Ectodermal cell (in vitro differentiated cells): ENCODE measurements at regions not wholly inside any gene's neighbourhood (a gene's known extent, or its start where the extent isn't known, plus 50 kb on each side); places are given as distances from the start of the nearest gene placed in this dataset.
"Not testable (repeated sequence)": the region's sequence is repeated elsewhere in the genome, so short reads cannot be mapped to it uniquely, and the experiment has no call there.

Experiments
- H3K27ac ChIP-seq: 2 replicates; pipeline ENCODE4 v1.7.0; 2013; ENCODE audit warnings: mild to moderate bottlenecking, low read depth, low read length; ENCODE audit not compliant: insufficient read depth, poor library complexity, severe bottlenecking
- H3K27me3 ChIP-seq: 2 replicates; pipeline ENCODE4 v1.7.0; 2013; ENCODE audit warnings: mild to moderate bottlenecking, low read length; ENCODE audit not compliant: insufficient read depth, control insufficient read depth, poor library complexity, severe bottlenecking
- H3K36me3 ChIP-seq: one replicate; pipeline ENCODE4 v1.7.0; 2013; ENCODE audit warnings: low read length; ENCODE audit not compliant: control insufficient read depth, insufficient read depth
- H3K4me1 ChIP-seq: one replicate; pipeline ENCODE4 v1.7.0; 2013; ENCODE audit warnings: low read length; ENCODE audit not compliant: control insufficient read depth, insufficient read depth
- H3K4me3 ChIP-seq: 2 replicates; pipeline ENCODE4 v1.7.0; 2013; ENCODE audit warnings: low read depth, low read length, control low read depth; ENCODE audit not compliant: insufficient read depth
- H3K9me3 ChIP-seq: 2 replicates; pipeline ENCODE4 v1.7.0; 2013; ENCODE audit warnings: mild to moderate bottlenecking, low read length, moderate library complexity; ENCODE audit not compliant: control insufficient read depth
- WGBS, 2 experiments: methylation state at CpG; one replicate each; pipeline ENCODE4 v1.1.7; 2013; ENCODE audit warnings: missing lambda C conversion rate in 2 of 2; 5-methylcytosine and 5-hydroxymethylcytosine counted together

- not testable (repeated sequence) for H3K27me3 ChIP-seq, H3K36me3 ChIP-seq, H3K27ac ChIP-seq, H3K9me3 ChIP-seq, H3K4me3 ChIP-seq, H3K4me1 ChIP-seq
- WGBS, 2 experiments, result 91 to 100% methylated on average over 1 to 4 of the region's 4 CpGs
Observed at GRCh38 chr1:185460723-185461122, 143.7 kb upstream of the IVNS1ABP start.

- Histone ChIP-seq H3K27ac (no peak overlapping the region), H3K9me3 (no peaks in the 10 kb centered on the region), H3K36me3 (no peaks in the 10 kb centered on the region), H3K4me3 (no peak overlapping the region), H3K4me1 (no peaks in the 10 kb centered on the region), H3K27me3 (no peaks in the 10 kb centered on the region)
- 93 to 96% methylated on average over 7 of the region's 7 CpGs for WGBS, 2 experiments
Observed at GRCh38 chr1:185459141-185459540, 142.1 kb upstream of the IVNS1ABP start.

- H3K4me3 ChIP-seq, result no peak overlapping the region
- H3K27me3 ChIP-seq, result no peaks in the 10 kb centered on the region
- H3K36me3 ChIP-seq, result no peaks in the 10 kb centered on the region
- 82 to 98% methylated on average over 2 of the region's 2 CpGs for WGBS, 2 experiments
- no peak overlapping the region for H3K27ac ChIP-seq
- H3K4me1 ChIP-seq, result no peaks in the 10 kb centered on the region
- no peaks in the 10 kb centered on the region for H3K9me3 ChIP-seq
Observed at GRCh38 chr1:185458670-185459069, 141.6 kb upstream of the IVNS1ABP start.

- H3K4me3 ChIP-seq, result no peak overlapping the region
- H3K4me1 ChIP-seq, result no peaks in the 10 kb centered on the region
- no peaks in the 10 kb centered on the region for H3K9me3 ChIP-seq
- 93 to 95% methylated on average over 7 of the region's 7 CpGs for WGBS, 2 experiments
- H3K27me3 ChIP-seq, result no peaks in the 10 kb centered on the region
- no peaks in the 10 kb centered on the region for H3K36me3 ChIP-seq
- no peak overlapping the region for H3K27ac ChIP-seq
Observed at GRCh38 chr1:185453496-185454192, 136.6 kb upstream of the IVNS1ABP start.

GRCh38 chr1:185450917-185451316 lies 133.9 kb upstream of the IVNS1ABP start:
- no peaks in the 10 kb centered on the region for H3K27me3 ChIP-seq
- H3K27ac ChIP-seq, result no peak overlapping the region
- no peak overlapping the region for H3K4me3 ChIP-seq
- H3K4me1 ChIP-seq, result no peaks in the 10 kb centered on the region
- H3K9me3 ChIP-seq, result no peaks in the 10 kb centered on the region
- no peaks in the 10 kb centered on the region for H3K36me3 ChIP-seq
- 80 to 87% methylated on average over 5 of the region's 5 CpGs for WGBS, 2 experiments

DNA sequence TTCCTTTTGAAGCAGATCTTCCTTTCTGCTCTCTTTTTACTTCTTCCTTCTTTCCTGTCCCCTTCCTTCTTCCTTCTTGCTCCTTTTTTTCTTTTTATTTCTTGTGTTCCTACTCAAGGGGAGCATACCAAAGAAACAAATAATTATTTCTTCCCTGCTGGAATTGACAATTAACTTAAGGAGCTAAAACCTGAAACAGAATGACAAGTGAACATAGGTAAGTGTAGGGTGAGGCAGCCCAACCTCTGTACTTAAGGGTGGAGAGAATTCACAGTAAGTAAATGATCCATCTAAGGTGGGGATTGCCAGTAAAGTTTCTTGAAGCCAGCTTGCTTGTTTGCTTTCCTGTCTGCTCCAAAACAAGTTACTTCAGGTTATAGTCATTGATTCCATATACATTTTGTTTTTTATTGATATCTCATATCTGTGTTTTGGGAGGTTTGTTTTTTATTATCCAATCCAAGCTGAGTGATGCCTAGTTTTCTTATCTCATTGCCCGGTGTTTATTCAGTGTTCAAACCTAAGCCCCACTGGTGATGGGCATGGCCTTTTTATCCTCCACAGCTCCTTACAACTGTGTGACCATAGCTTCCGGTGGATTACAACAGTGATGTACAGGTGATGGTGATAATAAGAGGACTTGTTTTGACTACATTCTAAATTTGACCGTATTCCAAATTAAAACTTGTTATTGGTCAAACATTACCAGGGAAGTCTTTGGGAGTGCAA lies 133.2 kb upstream of the IVNS1ABP start:
- no peaks in the 10 kb centered on the region for H3K27me3 ChIP-seq
- H3K4me3 ChIP-seq, result no peak overlapping the region
- no peaks in the 10 kb centered on the region for H3K4me1 ChIP-seq
- WGBS, 2 experiments, result 97 to 98% methylated on average over 3 of the region's 3 CpGs
- H3K27ac ChIP-seq, result no peak overlapping the region
- H3K9me3 ChIP-seq, result no peaks in the 10 kb centered on the region
- no peaks in the 10 kb centered on the region for H3K36me3 ChIP-seq

DNA sequence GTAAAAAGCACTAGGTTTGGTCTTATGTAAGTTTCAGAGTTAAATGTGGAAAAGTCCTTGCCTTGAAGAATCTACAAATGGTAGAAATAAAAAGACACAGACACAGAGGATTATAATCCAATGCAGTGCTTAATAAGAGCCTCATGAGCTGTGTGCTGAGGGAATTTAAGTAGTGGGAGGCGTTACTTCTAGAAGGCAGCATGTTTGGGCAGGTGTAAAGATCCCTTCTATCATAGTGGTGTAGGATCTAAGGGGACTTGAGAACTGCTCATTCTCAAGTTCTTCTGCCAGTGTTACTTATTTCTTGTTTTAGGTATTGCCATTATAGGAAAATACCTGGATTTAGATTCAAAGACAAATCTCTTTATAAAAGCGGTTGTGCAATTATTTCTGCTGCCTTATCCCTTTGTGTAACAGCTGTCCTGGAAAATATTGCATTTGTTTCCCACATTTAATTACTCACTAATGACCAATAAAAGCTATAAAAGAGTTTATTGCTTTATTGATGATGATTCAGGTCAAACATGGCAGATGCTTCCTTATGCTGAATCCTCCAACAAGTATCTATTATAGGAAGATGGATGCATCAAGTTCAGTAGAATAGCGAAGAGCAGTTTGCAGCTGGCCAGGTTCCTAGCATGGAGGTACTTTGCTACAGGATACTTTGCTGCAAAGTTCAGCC lies 132.5 kb upstream of the IVNS1ABP start:
- no peak overlapping the region for H3K27ac ChIP-seq
- H3K4me1 ChIP-seq, result no peaks in the 10 kb centered on the region

GRCh38 chr1:185448591-185449186 lies 131.6 kb upstream of the IVNS1ABP start:
- Histone ChIP-seq H3K4me3 (no peak overlapping the region), H3K36me3 (no peaks in the 10 kb centered on the region), H3K27me3 (no peaks in the 10 kb centered on the region), H3K27ac (no peak overlapping the region), H3K9me3 (no peaks in the 10 kb centered on the region), H3K4me1 (no peaks in the 10 kb centered on the region)
- WGBS, 2 experiments, result 88 to 94% methylated on average over 2 of the region's 3 CpGs

More for the DNA sequence above, 132.5 kb upstream of the IVNS1ABP start:
- no peaks in the 10 kb centered on the region for H3K9me3 ChIP-seq
- 96 to 100% methylated on average over 3 of the region's 3 CpGs for WGBS, 2 experiments
- no peak overlapping the region for H3K4me3 ChIP-seq
- no peaks in the 10 kb centered on the region for H3K36me3 ChIP-seq
- H3K27me3 ChIP-seq, result no peaks in the 10 kb centered on the region

- no peaks in the 10 kb centered on the region for H3K27me3 ChIP-seq
- H3K4me3 ChIP-seq, result no peak overlapping the region
- H3K4me1 ChIP-seq, result no peaks in the 10 kb centered on the region
- H3K27ac ChIP-seq, result no peak overlapping the region
- no peaks in the 10 kb centered on the region for H3K9me3 ChIP-seq
- no peaks in the 10 kb centered on the region for H3K36me3 ChIP-seq
Observed at GRCh38 chr1:185446131-185446530, 129.1 kb upstream of the IVNS1ABP start.

GRCh38 chr1:185445594-185445993 lies 128.6 kb upstream of the IVNS1ABP start:
- 89 to 91% methylated on average over 1 to 2 of the region's 2 CpGs for WGBS, 2 experiments
- H3K27ac ChIP-seq, result no peak overlapping the region
- H3K9me3 ChIP-seq, result no peaks in the 10 kb centered on the region
- H3K36me3 ChIP-seq, result no peaks in the 10 kb centered on the region
- no peaks in the 10 kb centered on the region for H3K4me1 ChIP-seq
- no peaks in the 10 kb centered on the region for H3K27me3 ChIP-seq
- H3K4me3 ChIP-seq, result no peak overlapping the region
